Upper lobe of left lung (tissue), 4 donors: ENCODE measurements at regions not wholly inside any gene's neighbourhood (a gene's known extent, or its start where the extent isn't known, plus 50 kb on each side); places are given as distances from the start of the nearest gene placed in this dataset.

ENCODE experiments used
- CTCF ChIP-seq, 6 experiments: fragments of 450-650 bp in 4 of 6; fragments of 200-600 bp in 2 of 6; sonication (generic) in 2 of 6; IDR thresholded peaks; one replicate each; pipeline ENCODE4 v1.5.1; 2016 to 2019; ENCODE audit warnings: antibody characterized with exemption in 6 of 6
- EP300 ChIP-seq, 4 donors: sonication (generic); formaldehyde crosslinking; IDR thresholded peaks; one replicate each; pipeline ENCODE4 v1.5.1; 2017; ENCODE audit warnings: antibody characterized with exemption in 4 of 4, control low read depth in 2 of 4
- POLR2A ChIP-seq, 4 donors: fragments of 450-650 bp; IDR thresholded peaks; one replicate each; pipeline ENCODE4 v1.5.1; 2016 to 2017; ENCODE audit warnings: antibody characterized with exemption in 4 of 4, mild to moderate bottlenecking in 2 of 4
- POLR2AphosphoS5 ChIP-seq, 2 donors: sonication (generic); formaldehyde crosslinking; IDR thresholded peaks; one replicate each; pipeline ENCODE4 v1.5.1; 2017; ENCODE audit warnings: antibody characterized with exemption in 2 of 2

- no peak for TF ChIP-seq POLR2A (IDR thresholded peaks at IDR 0.05)
- no peak for TF ChIP-seq CTCF (IDR thresholded peaks at IDR 0.05)
- TF ChIP-seq POLR2AphosphoS5 (IDR thresholded peaks at IDR 0.05), result no peak
- TF ChIP-seq EP300 (IDR thresholded peaks at IDR 0.05), result no peak
These were observed 848.0 kb upstream of the CADM2 start for GRCh38 chr3:84110787-84111186.
